Epithelial cell of proximal tubule (primary cell): ENCODE measurements at regions not wholly inside any gene's neighbourhood (a gene's known extent, or its start where the extent isn't known, plus 50 kb on each side); places are given as distances from the start of the nearest gene placed in this dataset.

ENCODE experiments used
- DNase-seq: peaks from one replicate; pipeline ENCODE4 v3.0.0-alpha.2; 2011; ENCODE audit warnings: low read depth
- H3K4me3 ChIP-seq: 2 replicates; pipeline ENCODE4 v1.5.1; 2011; ENCODE audit warnings: low read depth, mild to moderate bottlenecking, low read length
- CTCF ChIP-seq: conservative IDR thresholded peaks from 2 replicates; pipeline ENCODE4 v1.5.1; 2012; ENCODE audit warnings: low read depth, mild to moderate bottlenecking, low read length

DNA sequence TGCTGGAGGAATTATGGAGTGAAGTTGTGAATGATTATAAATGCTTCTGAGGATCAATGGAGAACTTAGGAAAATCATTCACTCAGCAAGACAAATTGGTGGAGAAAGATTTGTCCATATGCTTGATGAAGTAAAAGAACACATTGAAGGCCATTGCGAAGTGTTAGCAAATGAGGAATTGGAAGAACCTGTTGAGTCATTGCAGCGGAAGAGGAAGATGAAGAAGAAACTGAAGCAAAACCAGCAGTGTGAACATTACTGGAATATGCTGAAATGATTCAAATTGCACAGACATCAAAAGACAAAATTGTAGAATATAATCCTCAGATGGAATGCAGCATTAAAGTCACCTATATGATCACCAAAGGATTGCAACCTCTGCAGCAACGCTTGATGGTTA lies 168.1 kb downstream of the ADAMTS15 start:
- no peak for DNase-seq
- no peak for TF ChIP-seq CTCF
- H3K4me3 ChIP-seq = no peak overlapping the region

DNA sequence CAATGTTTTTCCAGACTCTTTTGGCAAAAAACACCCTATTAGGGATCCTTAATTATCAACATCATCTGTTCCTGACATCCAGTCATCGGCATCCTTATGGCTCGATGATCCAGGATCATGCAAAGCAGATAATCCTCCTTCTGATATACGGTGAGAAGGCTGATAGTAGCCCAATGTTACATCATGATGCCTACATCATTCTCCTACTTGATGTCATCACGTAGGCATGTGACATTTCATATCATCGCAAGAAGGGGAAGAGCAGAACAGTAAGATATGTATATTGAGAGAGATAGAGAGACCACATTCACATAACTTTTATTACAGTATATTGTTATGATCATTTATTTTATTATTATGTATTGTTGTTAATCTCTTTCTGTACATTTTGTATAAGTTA lies 168.6 kb downstream of the ADAMTS15 start:
- no peak overlapping the region for H3K4me3 ChIP-seq
- DNase-seq = no peak
- TF ChIP-seq CTCF = no peak

- H3K4me3 ChIP-seq = no peak overlapping the region
- TF ChIP-seq CTCF = no peak
- no peak for DNase-seq
Measured at GRCh38 chr11:130620548-130620947, 172.1 kb downstream of the ADAMTS15 start.

- no peak for DNase-seq
Measured at GRCh38 chr11:130622141-130622542, 173.7 kb downstream of the ADAMTS15 start.

GRCh38 chr11:130623670-130624668 lies 175.5 kb downstream of the ADAMTS15 start:
- TF ChIP-seq CTCF = no peak
- no peak for DNase-seq
- H3K4me3 ChIP-seq = no peak overlapping the region

More at GRCh38 chr11:130622141-130622542, 173.7 kb downstream of the ADAMTS15 start:
- H3K4me3 ChIP-seq = no peak overlapping the region
- TF ChIP-seq CTCF = no peak

- no peak overlapping the region for H3K4me3 ChIP-seq
- no peak for DNase-seq
- no peak for TF ChIP-seq CTCF
Measured at GRCh38 chr11:130624971-130625544, 176.6 kb downstream of the ADAMTS15 start.
